ENCODE measurements at regions not wholly inside any gene's neighbourhood (a gene's known extent, or its start where the extent isn't known, plus 50 kb on each side); places are given as distances from the start of the nearest gene placed in this dataset.
"Not testable (repeated sequence)": the region's sequence is repeated elsewhere in the genome, so short reads cannot be mapped to it uniquely, and the experiment has no call there.

DNA sequence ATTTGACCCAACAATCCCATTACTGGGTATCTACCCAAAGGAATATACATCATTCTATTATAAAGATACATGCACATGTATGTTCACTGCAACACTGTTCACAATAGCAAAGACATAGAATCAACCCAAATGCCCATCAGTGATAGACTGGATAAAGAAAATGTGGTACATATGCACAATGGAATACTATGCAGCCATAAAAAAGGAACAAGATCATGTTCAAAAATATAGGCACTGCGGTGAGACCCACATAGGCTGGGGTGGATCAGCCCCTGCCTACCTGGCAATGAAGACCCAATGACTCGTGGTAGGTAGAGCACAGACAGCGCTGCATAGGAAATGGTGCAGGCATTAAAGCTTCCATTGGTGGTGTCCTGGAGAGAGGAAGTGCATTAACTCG is 88.6 kb upstream of the NFIL3 start:
- not testable (repeated sequence) for DNase-seq (ENCODE audit: low spot score)

DNA sequence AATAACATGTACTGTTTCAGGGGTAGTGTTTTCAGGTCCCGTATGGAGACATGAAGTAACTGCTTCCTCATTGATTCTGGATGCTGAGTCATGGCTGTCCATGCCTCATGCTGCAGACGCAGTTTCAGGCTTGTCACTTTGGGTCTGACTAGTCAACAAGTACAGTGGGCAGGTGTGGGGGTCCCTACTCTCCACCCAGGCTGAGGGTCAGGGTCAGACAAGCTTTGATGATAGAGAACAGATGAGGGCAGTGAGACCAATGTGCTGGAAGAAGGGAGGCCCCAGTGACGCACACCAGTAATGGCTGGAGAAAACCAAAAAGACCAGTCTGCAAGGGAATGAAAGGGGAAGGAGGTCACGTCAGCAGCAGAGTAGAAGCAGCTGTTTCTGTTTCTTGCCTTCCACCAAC is 80.0 kb upstream of the NFIL3 start:
- no peak for DNase-seq (ENCODE audit: low spot score)

DNA sequence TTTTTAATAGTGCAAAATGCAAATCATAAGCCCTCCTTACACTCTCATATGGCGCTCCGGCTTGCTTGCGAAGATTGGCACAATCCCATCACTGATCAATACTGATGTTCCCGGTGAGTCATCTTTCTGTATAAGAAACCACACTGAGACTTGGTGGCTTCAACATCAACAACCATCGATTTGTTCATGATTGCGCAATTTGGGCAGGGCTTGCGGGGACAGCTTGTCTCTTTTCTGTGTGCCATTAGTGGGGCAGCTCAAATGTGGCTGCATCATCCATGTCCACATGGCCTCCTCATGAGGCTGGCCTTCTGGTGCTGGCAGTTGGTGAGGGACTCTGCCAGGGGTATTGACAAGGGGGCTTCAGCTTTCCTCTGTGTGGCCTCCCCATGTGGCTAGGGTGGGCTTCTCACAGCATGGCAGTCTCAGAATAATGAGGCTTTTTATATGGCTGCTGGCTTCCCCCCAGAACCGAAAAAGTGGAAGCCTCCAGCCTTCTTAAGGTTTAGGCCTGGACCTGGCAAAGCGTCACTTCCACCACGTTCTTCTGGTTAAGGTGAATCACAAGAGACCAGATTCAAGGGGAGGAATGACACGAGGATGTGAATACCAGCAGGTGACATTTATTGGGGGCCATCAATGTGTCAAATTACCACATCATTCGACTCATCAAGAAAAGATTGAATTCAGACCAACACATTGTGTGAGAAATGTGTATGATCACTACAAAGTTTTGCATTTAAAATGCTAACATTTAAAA is 79.5 kb upstream of the NFIL3 start:
- no peak for DNase-seq (ENCODE audit: low spot score)

DNA sequence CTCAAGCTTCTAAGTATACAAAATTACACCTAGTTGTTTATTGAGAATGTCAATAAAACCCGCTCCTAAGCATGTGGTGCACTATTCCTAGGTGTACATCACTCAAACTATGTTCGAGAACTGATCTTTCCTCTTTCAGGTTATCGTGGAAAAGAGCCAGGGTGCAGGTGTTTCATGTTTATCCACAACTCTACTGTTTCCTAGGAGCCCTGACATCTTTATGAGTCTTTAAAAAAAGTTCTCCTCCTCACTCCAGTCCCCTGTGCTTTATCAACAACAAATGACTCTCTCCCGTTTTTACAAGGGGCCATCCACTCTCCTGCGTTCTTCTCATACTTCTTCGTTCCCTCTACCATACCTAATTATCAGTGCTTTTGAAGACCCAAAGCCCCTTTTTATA is 78.8 kb upstream of the NFIL3 start:
- no peak for DNase-seq (ENCODE audit: low spot score)

DNA sequence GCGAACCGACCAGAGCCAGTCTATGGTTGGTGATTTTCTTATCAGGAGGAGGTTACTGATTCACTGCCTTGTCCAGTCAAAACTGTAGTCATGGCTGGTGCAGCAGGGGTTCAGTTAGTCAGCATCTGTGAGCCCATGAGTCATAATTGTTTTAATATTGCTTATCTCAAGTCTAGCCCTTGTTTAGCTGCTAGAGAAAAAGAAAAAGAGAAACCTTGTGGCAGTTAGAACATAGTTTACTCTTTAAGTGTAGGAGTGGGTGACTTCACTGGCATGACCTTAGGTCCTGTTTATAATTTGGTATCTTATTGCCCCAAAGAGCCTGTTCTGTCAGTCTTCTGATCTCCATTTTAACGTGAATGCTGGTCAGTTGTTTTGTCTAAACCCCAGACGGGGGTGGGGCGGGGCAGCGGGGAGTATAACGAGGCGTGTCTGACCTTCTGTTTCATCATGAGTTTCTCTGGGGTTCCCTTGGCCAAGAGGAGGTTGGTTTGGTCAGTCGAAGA is 76.9 kb upstream of the NFIL3 start:
- DNase-seq (ENCODE audit: low spot score) = peak; percentile 90

DNA sequence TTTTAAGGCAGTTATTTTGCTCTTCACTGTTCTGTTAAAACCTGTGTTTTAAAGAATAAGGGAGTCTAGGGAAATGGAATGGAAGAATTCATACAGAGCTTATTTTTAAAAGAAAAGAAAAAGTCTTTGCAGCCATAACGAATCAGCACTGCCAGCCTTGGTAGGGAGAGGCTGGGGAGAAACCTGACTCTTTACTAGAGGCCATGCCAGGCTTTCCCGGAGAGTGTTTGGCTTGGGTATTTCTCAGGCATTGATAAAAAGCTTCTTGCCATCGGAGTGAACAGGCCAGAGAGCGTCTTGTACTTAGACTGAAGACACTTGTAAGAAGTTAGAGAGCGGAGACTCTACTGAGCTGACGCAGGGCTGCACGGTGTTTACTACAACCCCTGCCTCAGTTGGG is 72.7 kb upstream of the NFIL3 start:
- no peak for DNase-seq (ENCODE audit: low spot score)

DNA sequence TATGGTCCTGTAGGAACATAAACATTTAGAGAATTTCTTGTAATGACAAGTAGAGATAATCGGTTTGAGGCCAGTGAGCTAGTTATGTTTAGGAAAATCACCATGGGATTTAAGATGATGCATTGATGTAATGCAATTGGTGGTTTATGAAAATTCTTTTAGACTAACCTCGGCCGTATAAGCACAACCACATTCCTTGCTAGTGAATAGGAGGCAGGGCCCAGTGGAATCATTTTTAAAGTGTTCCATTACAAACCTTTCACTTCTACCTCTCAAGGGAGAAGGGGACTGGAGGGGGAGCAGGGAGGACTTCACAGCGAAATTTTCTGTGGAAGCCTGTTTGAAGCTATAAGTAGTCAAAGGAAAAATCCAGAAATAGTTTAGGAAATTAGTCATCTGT is 71.8 kb upstream of the NFIL3 start:
- peak; percentile 88 for DNase-seq (ENCODE audit: low spot score)

DNA sequence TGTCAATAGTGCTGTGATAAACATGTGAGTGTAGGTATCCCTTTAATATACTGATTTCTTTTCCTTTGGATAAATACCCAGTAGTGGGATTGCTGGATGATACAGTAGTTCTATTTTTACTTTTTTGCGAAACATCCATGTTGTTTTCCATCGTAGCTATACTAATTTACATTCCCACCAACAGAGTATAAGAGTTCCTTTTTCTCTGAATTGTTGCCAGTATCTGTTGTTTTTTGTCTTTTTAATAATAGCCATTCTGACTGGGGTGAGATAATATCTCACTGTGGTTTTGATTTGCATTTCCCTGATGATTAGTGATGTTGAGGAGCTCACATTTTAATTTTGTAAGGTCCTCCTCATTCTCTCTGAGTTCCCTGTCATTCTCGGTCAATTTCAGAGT is 71.1 kb upstream of the NFIL3 start:
- DNase-seq (ENCODE audit: low spot score) = no peak

DNA sequence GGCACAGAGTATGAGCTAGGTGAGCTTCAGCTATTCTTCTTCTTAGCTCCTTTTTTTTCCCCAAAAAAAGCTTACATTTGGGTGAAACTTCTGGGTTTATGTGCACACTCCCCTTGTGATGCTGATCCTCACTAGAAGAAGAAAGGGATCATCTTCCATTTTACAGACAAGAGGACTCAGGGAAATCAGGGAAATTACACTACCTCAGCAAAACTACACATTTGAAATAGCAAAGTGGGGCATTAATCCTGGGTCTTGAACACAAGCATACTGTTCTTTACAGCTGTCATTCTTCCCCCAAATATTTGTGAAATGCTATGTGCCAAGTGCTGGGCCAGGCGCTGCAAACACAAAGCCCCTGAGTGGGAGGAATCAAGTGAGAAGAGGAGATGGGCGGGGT is 68.6 kb upstream of the NFIL3 start:
- DNase-seq (ENCODE audit: low spot score) = no peak

DNA sequence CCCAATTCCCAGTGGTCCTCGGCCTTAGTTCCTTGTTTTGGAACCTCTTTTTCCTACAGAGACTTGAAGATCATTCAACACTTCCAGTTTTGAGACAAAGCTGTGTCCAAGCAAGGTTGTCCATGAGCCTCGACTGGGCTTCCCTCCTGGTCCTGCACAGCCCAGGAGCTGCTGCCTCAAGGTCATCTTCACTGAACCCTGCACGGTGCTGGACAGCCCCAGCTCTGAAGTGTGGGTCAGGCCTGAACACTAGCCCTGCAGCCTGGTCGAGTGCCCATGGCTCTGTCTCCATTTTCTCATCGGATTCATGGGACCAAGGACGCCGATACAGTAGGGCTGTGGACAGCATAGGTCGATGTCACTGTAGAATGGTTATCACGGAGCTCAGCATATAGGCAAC is 68.0 kb upstream of the NFIL3 start:
- DNase-seq (ENCODE audit: low spot score) = no peak

DNA sequence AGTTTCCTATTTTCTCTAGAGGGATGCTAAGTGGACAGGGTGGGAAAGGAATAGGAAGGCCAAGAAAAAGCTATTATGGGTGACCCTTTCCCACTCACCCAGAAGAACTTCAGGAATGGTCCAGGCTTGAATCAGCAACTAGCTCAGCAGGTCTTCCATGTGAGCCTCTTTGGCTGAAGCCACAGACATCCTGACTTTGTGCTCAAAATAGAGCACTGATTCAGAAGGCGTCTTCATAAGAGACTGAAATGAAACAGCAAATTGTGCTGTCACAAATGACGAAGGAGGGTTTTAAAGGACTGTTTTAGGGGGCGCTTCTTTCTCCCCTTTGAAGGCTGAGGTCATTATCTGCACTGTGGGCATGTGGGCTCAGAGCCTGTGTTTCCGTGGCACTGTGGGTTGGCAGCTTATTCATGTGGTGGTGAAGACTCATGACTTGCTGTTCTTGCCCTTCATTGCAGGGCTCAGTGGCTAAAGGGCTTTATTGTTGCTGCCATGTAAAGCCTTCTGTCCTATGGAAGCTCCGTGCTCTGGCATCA is 65.8 kb upstream of the NFIL3 start:
- no peak for DNase-seq (ENCODE audit: low spot score)

DNA sequence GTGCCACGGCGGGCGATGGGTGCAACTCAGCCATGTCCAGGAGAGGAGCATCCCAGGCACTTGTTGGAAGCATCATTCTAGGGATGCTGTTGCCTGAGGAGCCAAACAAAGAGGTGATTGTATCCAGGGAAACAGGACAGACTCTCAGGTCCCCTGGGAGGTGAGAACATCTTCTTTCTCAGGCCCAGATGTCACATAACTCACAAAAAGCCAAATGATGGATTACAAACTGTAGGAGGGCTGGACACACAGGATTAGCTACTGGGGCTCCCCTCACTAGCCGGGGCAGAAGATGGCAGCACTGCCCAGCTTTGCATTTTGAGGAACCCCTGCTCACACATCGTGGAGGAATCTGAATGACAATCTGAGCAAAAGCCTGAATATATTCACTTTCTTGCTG is 64.7 kb upstream of the NFIL3 start:
- DNase-seq (ENCODE audit: low spot score) = no peak

DNA sequence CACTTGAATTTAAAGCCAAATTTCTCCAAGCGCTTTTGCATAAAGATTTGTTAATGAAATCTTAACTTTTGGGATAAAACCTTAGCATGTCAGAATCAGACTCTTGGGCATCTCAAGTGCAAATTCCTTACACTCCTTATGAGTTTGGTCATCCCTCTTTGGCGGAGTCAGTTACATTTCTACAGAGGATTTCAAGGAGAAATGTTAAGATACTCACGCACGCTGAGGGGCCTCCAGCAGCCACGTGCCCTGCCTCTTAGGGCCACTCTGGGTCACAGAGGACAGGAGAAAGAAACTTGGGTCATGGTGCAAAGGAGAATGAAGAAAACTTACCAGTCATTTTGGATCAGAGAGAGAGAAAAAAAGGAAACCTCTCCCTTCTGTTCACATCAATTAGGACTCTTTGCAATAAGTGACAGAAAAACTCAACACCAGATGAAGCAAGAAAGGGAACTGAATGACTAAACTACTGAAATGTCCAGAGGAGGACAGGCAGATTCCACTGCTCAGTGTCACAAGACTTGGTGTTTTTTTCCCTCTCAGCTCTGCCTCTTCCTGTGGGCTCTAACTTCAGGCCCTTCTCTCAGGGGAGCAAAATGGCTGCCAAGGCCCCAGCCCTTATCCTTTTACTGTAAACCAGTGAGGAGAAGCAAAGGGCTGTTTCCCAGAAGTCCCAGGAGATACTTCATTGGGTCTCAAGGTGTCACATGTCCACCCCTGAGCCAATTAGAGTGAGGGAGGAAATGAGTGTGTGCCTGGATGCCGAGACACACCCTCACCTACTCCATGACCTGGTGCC is 63.3 kb upstream of the NFIL3 start:
- DNase-seq (ENCODE audit: low spot score) = no peak

DNA sequence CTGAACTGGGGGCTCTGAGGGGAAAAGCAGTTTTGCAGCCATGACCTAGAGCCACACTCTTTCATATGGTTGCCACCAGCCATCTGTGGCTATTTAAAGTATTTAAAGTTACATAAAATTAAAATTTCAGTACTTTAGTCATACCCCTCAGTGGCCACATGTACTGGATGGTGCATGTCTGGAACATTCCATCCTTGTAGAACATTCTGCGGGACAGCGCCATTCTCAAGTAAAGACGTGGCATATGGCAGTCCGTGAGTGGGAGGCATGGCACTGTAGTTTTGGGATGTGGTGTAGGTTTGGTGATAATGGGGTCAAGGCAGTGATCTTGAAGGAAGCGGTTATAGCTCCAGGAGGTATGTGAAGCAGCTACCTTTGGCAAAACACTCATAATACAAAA is 61.4 kb upstream of the NFIL3 start:
- no peak for DNase-seq (ENCODE audit: low spot score)

DNA sequence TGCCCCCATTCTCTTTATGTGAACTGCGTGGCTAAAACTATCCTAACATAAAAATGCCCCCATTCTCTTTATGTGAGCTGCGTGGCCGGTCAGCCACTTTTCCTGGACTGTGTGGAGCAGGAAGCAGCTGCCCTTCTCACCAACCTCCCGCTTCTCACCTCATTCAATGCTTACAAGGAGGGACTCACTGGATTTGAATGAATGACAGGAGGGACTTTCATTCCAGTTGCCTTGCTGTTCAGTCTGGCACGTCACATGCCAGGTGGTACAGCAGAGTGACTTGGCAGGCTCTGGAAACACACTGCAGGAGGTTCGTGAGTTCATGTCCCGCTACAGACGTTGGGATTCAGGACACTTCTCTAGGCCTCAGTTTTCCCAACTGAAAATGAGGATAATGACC is 60.2 kb upstream of the NFIL3 start:
- DNase-seq (ENCODE audit: low spot score) = no peak

DNA sequence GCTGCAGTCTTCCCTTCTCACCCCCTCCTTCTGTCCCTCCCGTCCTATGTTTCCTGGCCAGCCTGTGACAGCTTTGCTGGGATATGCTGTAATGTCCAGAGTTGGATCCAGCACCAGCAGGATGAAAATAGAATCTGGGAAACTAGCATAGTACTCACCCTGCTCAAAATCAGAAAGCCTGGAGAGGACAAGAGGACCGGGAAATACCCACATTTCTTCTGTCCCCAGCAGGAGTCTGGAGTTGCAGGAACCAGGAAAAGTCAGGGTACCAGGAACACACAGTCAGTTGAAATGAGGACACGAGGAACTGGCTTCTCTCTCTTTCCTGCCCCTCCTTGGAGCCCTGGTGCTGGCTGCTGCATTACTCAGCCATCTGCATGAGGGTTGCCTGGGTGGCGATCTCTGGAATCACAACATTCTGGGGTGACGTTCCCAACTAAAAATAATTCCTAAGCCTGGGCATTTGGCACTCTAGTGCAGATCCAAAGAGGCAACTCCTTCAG is 59.6 kb upstream of the NFIL3 start:
- no peak for DNase-seq (ENCODE audit: low spot score)

DNA sequence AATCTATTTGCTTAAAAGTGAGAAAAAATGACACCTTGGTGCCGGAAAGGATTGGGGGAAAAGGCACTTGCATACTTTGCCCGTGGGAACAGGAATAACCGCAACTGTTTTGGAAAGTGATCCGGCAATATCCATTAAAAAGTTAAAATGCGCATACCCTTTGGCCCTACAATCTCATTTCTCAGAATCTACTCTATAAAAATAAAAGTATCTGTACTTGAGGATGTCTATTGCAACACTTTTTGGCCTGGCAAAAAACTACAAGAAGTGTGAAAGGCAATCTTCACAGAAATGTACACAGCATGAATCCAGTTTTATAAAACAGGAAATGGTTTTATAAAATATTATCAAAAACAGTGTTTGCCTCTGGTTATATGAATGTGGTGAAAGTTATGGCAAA is 58.3 kb upstream of the NFIL3 start:
- DNase-seq (ENCODE audit: low spot score) = no peak

DNA sequence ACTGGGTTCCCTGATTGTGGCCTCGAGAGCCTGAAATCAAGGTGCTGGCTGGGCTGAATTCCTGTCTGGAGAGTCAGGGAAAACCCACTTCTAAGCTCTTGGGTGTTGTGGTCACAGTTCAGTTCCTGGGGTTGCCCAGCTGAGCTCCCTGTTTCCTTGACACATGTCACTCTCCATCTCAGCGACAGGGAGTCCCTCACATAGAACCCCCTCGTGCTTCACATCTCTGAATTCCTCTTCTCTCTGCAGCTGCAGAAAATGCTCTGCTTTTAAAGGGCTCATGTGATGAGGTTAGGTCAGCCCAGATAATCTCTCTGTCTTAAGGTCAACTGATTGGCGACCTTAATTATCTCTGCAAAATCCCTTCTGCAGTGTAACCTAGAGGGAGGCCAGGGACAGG is 53.5 kb upstream of the NFIL3 start:
- no peak for DNase-seq (ENCODE audit: low spot score)

DNA sequence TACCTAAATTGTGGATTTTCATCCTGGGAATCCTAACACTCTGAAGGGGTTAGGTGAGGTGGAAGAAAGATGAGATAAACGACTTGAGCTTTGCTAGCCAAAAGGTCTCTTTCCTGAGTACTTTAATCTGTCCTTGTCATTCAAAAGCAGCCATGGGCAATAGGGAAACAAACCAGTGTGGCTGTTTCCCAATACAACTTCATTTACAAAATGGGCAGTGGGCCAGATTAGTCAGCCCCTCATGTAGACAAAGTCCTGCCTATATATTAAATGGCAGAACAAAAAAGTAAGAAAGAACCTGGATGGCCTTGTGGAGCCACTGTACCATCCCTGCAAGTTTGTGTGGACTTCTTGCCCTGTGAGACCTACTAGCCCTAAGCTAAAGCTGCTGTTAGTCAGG is 51.0 kb upstream of the NFIL3 start:
- no peak for DNase-seq (ENCODE audit: low spot score)
